Ascending aorta (tissue), 2 donors: ENCODE measurements at regions not wholly inside any gene's neighbourhood (a gene's known extent, or its start where the extent isn't known, plus 50 kb on each side); places are given as distances from the start of the nearest gene placed in this dataset.

Experiments used
- DNase-seq, 2 donors: peaks; one replicate each; pipeline ENCODE4 v3.0.0-alpha.2; 2019; ENCODE audit warnings: low spot score in 2 of 2
- H3K27ac ChIP-seq, 2 donors: fragments of 200-600 bp; sonication (generic); one replicate each; pipeline ENCODE4 v1.5.1; 2016 to 2017; ENCODE audit warnings: mild to moderate bottlenecking in 1 of 2
- H3K27me3 ChIP-seq: fragments of 200-600 bp; sonication (generic); one replicate; pipeline ENCODE4 v1.5.1; 2017
- H3K36me3 ChIP-seq, 2 donors: fragments of 200-600 bp; sonication (generic); one replicate each; pipeline ENCODE4 v1.5.1; 2016
- H3K4me1 ChIP-seq, 2 donors: fragments of 200-600 bp; sonication (generic); one replicate each; pipeline ENCODE4 v1.5.1; 2016 to 2017; ENCODE audit warnings: mild to moderate bottlenecking in 1 of 2
- H3K4me3 ChIP-seq, 2 donors: fragments of 200-600 bp; sonication (generic); one replicate each; pipeline ENCODE4 v1.5.1; 2016 to 2017; ENCODE audit warnings: mild to moderate bottlenecking in 1 of 2
- H3K9me3 ChIP-seq, 2 donors: fragments of 200-600 bp; sonication (generic); one replicate each; pipeline ENCODE4 v1.5.1; 2016
- intact Hi-C: fragments of 100-400 bp; cut with DNase I; formaldehyde crosslinking; loops from one replicate; pipeline ENCODE4 v1.15.1; 2023
- TF ChIP-seq, protein P1 (sequence below), 3 experiments: fragments of 200-600 bp in 2 of 3; fragments of 450-650 bp in 1 of 3; sonication (generic) in 2 of 3; IDR thresholded peaks; one replicate each; pipeline ENCODE4 v1.5.1; 2016 to 2019; ENCODE audit warnings: antibody characterized with exemption in 3 of 3, mild to moderate bottlenecking in 1 of 3, moderate library complexity in 1 of 3

DNA sequence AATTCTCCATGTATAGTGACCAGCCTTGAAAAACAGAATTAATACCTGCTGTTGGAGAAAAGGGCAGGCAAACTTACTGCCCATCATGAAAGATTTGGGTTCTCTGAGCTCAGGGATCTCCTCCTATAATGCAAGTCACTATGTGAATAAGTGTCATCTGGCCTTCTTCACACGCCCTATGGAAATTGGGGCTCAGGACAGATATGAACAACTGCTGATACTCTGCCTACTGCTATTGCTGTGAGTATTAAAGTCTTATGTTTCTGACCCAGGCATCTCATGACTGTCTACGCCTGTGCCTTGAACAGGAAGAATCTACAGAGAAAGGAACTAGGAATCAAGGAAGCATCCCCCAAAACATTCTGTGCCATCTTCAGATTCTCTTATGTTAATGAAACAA lies 226.1 kb downstream of the SOD2 start:
- no peak for DNase-seq
- TF ChIP-seq, protein P1, sequence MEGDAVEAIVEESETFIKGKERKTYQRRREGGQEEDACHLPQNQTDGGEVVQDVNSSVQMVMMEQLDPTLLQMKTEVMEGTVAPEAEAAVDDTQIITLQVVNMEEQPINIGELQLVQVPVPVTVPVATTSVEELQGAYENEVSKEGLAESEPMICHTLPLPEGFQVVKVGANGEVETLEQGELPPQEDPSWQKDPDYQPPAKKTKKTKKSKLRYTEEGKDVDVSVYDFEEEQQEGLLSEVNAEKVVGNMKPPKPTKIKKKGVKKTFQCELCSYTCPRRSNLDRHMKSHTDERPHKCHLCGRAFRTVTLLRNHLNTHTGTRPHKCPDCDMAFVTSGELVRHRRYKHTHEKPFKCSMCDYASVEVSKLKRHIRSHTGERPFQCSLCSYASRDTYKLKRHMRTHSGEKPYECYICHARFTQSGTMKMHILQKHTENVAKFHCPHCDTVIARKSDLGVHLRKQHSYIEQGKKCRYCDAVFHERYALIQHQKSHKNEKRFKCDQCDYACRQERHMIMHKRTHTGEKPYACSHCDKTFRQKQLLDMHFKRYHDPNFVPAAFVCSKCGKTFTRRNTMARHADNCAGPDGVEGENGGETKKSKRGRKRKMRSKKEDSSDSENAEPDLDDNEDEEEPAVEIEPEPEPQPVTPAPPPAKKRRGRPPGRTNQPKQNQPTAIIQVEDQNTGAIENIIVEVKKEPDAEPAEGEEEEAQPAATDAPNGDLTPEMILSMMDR (IDR thresholded peaks at IDR 0.05) = no peak
- H3K4me3 ChIP-seq = no peak overlapping the region
- H3K27me3 ChIP-seq = no peaks in the 10 kb centered on the region
- intact Hi-C loops = loop anchor here (10.0 kb wide), 1 partner anchor 188 kb away; no protein-coding TSS in a partner anchor
- no peaks in the 10 kb centered on the region for H3K9me3 ChIP-seq
- H3K27ac ChIP-seq = no peak overlapping the region
- no peaks in the 10 kb centered on the region for H3K4me1 ChIP-seq
- H3K36me3 ChIP-seq = no peaks in the 10 kb centered on the region

DNA sequence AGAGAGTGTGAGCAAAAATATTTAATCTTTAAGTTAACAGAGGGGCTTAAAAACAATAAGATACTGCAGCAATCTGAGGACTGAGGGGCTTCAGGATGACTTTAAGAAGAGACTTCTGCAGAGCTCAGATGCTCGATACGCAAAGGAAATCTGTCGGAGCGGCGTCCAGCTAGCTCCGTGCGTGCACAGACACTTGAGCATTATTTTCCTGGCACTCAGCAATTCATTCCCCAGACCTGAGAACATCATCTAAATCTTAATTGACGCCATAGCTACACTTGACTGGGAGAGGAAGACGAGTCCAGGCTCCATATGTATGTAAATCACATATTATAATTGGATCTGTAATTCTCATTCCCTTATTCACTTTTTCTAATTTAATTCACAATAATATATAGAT lies 228.2 kb downstream of the SOD2 start:
- H3K27ac ChIP-seq = no peak overlapping the region
- H3K27me3 ChIP-seq = no peaks in the 10 kb centered on the region
- no peak for DNase-seq
- H3K36me3 ChIP-seq = no peaks in the 10 kb centered on the region
- TF ChIP-seq, protein P1 (IDR thresholded peaks at IDR 0.05) = no peak
- no peak overlapping the region for H3K4me3 ChIP-seq
- H3K4me1 ChIP-seq = no peaks in the 10 kb centered on the region
- H3K9me3 ChIP-seq = no peaks in the 10 kb centered on the region
- intact Hi-C loops = loop anchor here (10.0 kb wide), 1 partner anchor 190 kb away; no protein-coding TSS in a partner anchor

DNA sequence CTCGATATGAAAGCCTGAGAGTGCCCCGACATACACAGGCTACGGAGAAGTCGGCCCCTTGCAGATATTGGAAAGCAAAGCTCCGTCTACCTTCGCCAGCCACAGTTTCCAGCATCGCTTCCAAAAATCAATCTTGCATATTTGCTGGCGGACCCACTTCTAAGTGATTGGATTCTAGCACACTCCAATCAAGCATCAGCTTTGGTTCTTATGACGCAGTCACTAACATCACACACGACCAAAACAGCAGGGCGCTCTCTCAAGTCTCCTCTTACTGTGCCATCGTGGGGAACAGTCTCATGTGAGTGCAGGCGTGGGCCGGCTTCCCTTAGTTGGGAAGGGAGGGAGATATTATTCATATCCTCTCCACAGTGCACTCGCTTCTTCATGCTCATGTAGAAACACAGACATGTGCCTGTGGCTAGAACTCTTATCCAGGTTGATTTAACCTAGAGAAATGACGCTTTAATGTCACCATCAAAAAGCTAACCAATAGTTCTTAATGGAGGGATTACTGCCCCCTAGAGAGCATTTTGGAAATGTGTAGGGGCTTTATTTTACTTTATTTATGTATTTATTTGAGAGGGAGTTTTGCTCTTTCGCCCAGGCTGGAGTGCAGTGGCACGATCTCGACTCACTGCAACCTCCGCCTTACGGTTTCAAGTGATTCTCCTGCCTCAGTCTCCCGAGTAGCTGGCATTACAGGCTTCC lies 229.8 kb downstream of the SOD2 start:
- no peak overlapping the region for H3K27ac ChIP-seq
- no peaks in the 10 kb centered on the region for H3K36me3 ChIP-seq
- H3K27me3 ChIP-seq = no peaks in the 10 kb centered on the region
- no peaks in the 10 kb centered on the region for H3K9me3 ChIP-seq
- TF ChIP-seq, protein P1 (IDR thresholded peaks at IDR 0.05) = peak in 1 of 3 experiments; percentile 44
- H3K4me3 ChIP-seq = no peak overlapping the region
- H3K4me1 ChIP-seq = no peaks in the 10 kb centered on the region
- intact Hi-C loops = loop anchor here (1.0 to 10.0 kb wide), 2 partner anchors 192 to 289 kb away; no protein-coding TSS in a partner anchor
- DNase-seq = no peak

DNA sequence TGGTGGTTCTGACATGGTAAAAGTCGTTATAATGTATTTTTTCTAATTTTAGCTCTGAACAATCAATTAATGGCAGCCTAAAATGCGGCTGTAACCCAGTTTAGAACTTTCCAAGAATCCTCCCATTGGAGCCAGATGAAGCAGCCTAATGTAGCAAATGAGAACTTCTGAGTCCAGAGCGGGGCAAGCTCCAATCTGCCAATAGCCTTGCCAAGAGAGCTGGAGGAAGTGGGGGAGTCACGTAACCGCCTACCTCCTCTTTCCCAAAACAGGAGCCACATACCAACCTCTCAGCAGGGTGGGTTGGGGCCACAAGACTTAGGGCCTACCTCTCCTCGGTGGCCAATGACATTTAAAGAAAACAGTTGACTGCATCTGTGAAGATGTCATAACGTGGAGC lies 230.6 kb downstream of the SOD2 start:
- H3K4me1 ChIP-seq = no peaks in the 10 kb centered on the region
- no peak overlapping the region for H3K27ac ChIP-seq
- TF ChIP-seq, protein P1 (IDR thresholded peaks at IDR 0.05) = no peak
- no peak for DNase-seq
- H3K27me3 ChIP-seq = no peaks in the 10 kb centered on the region
- H3K9me3 ChIP-seq = no peaks in the 10 kb centered on the region
- no peak overlapping the region for H3K4me3 ChIP-seq
- intact Hi-C loops = loop anchor here (10.0 kb wide), 1 partner anchor 192 kb away; no protein-coding TSS in a partner anchor
- H3K36me3 ChIP-seq = no peaks in the 10 kb centered on the region

DNA sequence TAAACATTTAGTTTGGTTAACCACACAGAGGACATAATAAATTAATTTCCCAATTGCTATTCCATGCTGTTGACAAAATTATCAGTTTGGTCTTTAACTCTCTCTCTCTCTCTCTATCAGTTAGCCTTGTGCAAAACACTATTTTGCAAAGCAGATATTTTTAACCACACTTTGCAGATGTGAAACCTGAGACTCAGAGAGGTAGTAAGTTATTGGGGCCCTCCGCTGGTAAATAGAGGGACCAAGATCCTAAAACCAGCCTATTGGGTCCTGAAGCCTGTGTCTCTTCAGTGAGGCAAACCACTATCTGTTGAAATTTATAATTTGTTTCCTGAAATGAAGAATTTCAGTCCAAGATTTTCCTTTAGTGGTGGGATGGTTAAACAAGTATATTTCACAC lies 231.0 kb downstream of the SOD2 start:
- Histone ChIP-seq H3K4me3 (no peak overlapping the region), H3K4me1 (no peaks in the 10 kb centered on the region), H3K9me3 (no peaks in the 10 kb centered on the region), H3K36me3 (no peaks in the 10 kb centered on the region), H3K27ac (no peak overlapping the region), H3K27me3 (no peaks in the 10 kb centered on the region)
- TF ChIP-seq, protein P1 (IDR thresholded peaks at IDR 0.05) = no peak
- no peak for DNase-seq
- intact Hi-C loops = loop anchor here (10.0 kb wide), 1 partner anchor 193 kb away; no protein-coding TSS in a partner anchor
